Trophoblast cell (in vitro differentiated cells and primary cell): ENCODE measurements at regions not wholly inside any gene's neighbourhood (a gene's known extent, or its start where the extent isn't known, plus 50 kb on each side); places are given as distances from the start of the nearest gene placed in this dataset.
A peak's percentile ranks its signal among the peaks of the same experiment; 100 is the strongest.

Source experiments
- DNase-seq, 2 donors: peaks; one replicate each; pipeline ENCODE4 v3.0.0-alpha.2; 2016
- H2AFZ ChIP-seq: 2 replicates; pipeline ENCODE4 v1.6.1; 2013; ENCODE audit warnings: low read length, moderate library complexity, mild to moderate bottlenecking; ENCODE audit not compliant: insufficient read depth, poor library complexity
- H2AK5ac ChIP-seq: 2 replicates; pipeline ENCODE4 v1.6.1; 2013; ENCODE audit warnings: mild to moderate bottlenecking, low read length
- H2BK120ac ChIP-seq: 2 replicates; pipeline ENCODE4 v1.6.1; 2013; ENCODE audit warnings: low read length, mild to moderate bottlenecking, moderate library complexity; ENCODE audit not compliant: insufficient read depth, poor library complexity
- H2BK12ac ChIP-seq: 2 replicates; pipeline ENCODE4 v1.6.1; 2013; ENCODE audit warnings: mild to moderate bottlenecking, low read length, moderate library complexity
- H2BK5ac ChIP-seq: 2 replicates; pipeline ENCODE4 v1.6.1; 2013; ENCODE audit warnings: low read length, low read depth, moderate library complexity, mild to moderate bottlenecking; ENCODE audit not compliant: poor library complexity
- H3K14ac ChIP-seq: 2 replicates; pipeline ENCODE4 v1.6.1; 2013; ENCODE audit warnings: mild to moderate bottlenecking, low read length
- H3K18ac ChIP-seq: 2 replicates; pipeline ENCODE4 v1.6.1; 2013; ENCODE audit warnings: mild to moderate bottlenecking, low read length
- H3K23ac ChIP-seq: 2 replicates; pipeline ENCODE4 v1.6.1; 2013; ENCODE audit warnings: low read length
- H3K27ac ChIP-seq: 2 replicates; pipeline ENCODE4 v1.5.1; 2013; ENCODE audit warnings: low read depth, mild to moderate bottlenecking, inconsistent platforms, low read length, moderate library complexity
- H3K27me3 ChIP-seq: 2 replicates; pipeline ENCODE4 v1.6.1; 2013; ENCODE audit warnings: inconsistent platforms, mild to moderate bottlenecking, low read length, moderate library complexity; ENCODE audit not compliant: insufficient read depth
- H3K36me3 ChIP-seq, 2 experiments: 1 replicate in 1 of 2; 2 replicates in 1 of 2; pipeline ENCODE4 v1.6.1; 2013; ENCODE audit warnings: low read length in 2 of 2, mild to moderate bottlenecking in 2 of 2, moderate library complexity in 1 of 2; ENCODE audit not compliant: insufficient read depth in 2 of 2, control insufficient read depth in 1 of 2
- H3K4ac ChIP-seq: 2 replicates; pipeline ENCODE4 v1.6.1; 2013; ENCODE audit warnings: low read depth, mild to moderate bottlenecking, low read length, moderate library complexity
- H3K4me1 ChIP-seq, 2 experiments: 1 replicate in 1 of 2; 2 replicates in 1 of 2; pipeline ENCODE4 v1.6.1; 2013; ENCODE audit warnings: low read length in 2 of 2, mild to moderate bottlenecking in 2 of 2, moderate library complexity in 1 of 2; ENCODE audit not compliant: insufficient read depth in 2 of 2, control insufficient read depth in 1 of 2
- H3K4me2 ChIP-seq: 2 replicates; pipeline ENCODE4 v1.6.1; 2013; ENCODE audit warnings: inconsistent platforms, mild to moderate bottlenecking, low read length, moderate library complexity
- H3K4me3 ChIP-seq: 2 replicates; pipeline ENCODE4 v1.5.1; 2013; ENCODE audit warnings: mild to moderate bottlenecking, low read depth, low read length, inconsistent platforms
- H3K79me1 ChIP-seq: one replicate; pipeline ENCODE4 v1.6.1; 2013; ENCODE audit warnings: low read length
- H3K79me2 ChIP-seq: 2 replicates; pipeline ENCODE4 v1.6.1; 2013; ENCODE audit warnings: low read length, mild to moderate bottlenecking; ENCODE audit not compliant: control insufficient read depth, insufficient read depth, poor library complexity
- H3K9ac ChIP-seq: 2 replicates; pipeline ENCODE4 v1.6.1; 2013; ENCODE audit warnings: mild to moderate bottlenecking, low read length
- H3K9me3 ChIP-seq: 2 replicates; pipeline ENCODE4 v1.6.1; 2013; ENCODE audit warnings: low read depth, mild to moderate bottlenecking, control low read depth, inconsistent platforms, low read length; ENCODE audit not compliant: insufficient read depth
- H4K12ac ChIP-seq: 2 replicates; pipeline ENCODE4 v1.6.1; 2013; ENCODE audit warnings: low read depth, mild to moderate bottlenecking, low read length, moderate library complexity
- H4K8ac ChIP-seq: 2 replicates; pipeline ENCODE4 v1.6.1; 2013; ENCODE audit warnings: low read depth, mild to moderate bottlenecking, low read length, moderate library complexity
- H4K91ac ChIP-seq: one replicate; pipeline ENCODE4 v1.6.1; 2013; ENCODE audit warnings: low read depth, mild to moderate bottlenecking, low read length, moderate library complexity
- WGBS: extraction: QIAGEN DNeasy Blood & Tissue Kit; methylation state at CpG from one replicate; pipeline ENCODE4 v1.1.7; 2013; ENCODE audit warnings: missing lambda C conversion rate; ENCODE audit not compliant: insufficient read length, insufficient coverage; ENCODE audit errors: extremely low coverage; 5-methylcytosine and 5-hydroxymethylcytosine counted together

DNA sequence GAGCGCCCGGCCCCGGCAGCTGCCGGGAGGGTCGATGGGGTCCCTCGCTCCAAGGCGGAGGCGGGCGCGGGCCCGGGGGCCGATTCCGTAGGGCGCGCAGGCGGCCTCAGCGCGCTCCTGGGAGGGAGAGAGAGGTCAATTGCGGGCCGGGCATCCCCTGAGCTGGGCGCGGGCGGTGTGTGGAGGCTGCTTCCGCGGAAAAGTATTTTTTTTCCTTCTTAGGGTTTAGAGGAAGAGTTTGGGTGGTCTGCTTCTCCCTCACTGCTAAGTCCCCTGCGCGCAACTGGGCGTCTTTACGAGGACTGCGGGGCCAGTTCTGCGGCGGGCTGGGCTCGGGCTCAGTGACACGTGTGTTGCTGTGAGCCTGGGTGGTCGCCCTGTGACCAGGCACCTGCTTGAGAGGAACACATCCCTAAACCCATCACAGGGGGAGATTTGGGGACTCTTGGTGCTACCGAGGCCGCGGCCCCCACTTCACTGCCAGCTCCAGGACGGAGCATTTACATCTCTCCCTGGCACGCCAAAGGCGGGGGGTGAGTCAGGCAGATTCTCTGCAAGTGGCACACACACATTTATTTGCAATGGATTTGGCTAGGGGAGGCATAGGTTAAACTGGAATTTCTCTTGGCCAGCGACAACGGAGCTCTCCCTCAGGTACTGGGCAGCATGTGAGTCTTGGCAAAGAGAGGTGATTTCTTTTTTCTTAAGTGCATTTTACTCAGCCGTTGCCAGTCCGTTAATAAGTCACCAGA is 151.2 kb upstream of the SLC4A4 start:
- peaks cover 16% of the 10 kb centered on the region for H3K27me3 ChIP-seq
- peaks cover 4% of the 10 kb centered on the region for H3K79me2 ChIP-seq
- no peak overlapping the region for H3K27ac ChIP-seq
- H3K36me3 ChIP-seq, result no peaks in the 10 kb centered on the region
- peaks cover 0 to 5% of the 10 kb centered on the region in 2 experiments for H3K4me1 ChIP-seq
- no peak overlapping the region for H2AK5ac ChIP-seq
- H3K14ac ChIP-seq, result peak overlapping the region; percentile 7
- H4K91ac ChIP-seq, result peak overlapping the region; percentile 42
- H3K79me1 ChIP-seq, result peaks cover 4% of the 10 kb centered on the region
- H2BK12ac ChIP-seq, result peak overlapping the region; percentile 11
- no peak overlapping the region for H4K8ac ChIP-seq
- peak overlapping the region; percentile 99 for H3K4me2 ChIP-seq
- H2AFZ ChIP-seq, result peak overlapping the region; percentile 77
- H3K23ac ChIP-seq, result no peak overlapping the region
- peak overlapping the region; percentile 37 for H2BK120ac ChIP-seq
- no peak overlapping the region for H2BK5ac ChIP-seq
- H3K9me3 ChIP-seq, result peaks cover 2% of the 10 kb centered on the region
- peak overlapping the region; percentile 27 for H3K4ac ChIP-seq
- no peak overlapping the region for H3K9ac ChIP-seq
- peak in 1 of 2 donors; percentile 21 for DNase-seq
- WGBS, result no CpG with 5 or more reads among the region's 45 CpGs
- peak overlapping the region; percentile 89 for H3K4me3 ChIP-seq
- H3K18ac ChIP-seq, result no peak overlapping the region
- no peak overlapping the region for H4K12ac ChIP-seq

DNA sequence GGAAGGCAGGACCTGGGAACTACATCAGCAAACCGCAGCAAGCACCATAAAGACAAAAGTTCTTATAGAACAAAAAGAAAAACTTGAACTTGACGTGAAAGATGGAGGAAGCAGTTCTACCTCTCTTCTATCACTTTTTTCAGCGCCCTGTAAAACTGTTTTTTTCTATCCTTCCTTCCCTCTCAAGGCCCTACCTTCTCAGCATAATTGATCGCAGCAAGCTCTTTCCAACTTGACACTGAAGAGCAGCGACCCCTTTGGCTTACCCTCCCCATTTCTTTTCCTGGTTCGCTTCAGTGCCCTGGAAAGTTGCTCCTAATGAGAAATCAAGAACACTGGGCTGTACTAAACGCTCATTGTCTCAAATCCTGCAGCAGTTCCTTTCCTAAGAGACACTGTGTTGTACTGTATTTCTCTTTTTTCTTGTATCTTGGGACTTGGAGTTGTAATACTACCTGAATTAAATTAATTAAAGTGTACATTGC is 150.6 kb upstream of the SLC4A4 start:
- WGBS, result no CpG with 5 or more reads among the region's 7 CpGs
- H3K18ac ChIP-seq, result no peak overlapping the region
- no peak overlapping the region for H3K27ac ChIP-seq
- no peak overlapping the region for H2BK12ac ChIP-seq
- no peak overlapping the region for H4K91ac ChIP-seq
- H3K79me2 ChIP-seq, result peaks cover 4% of the 10 kb centered on the region
- no peak overlapping the region for H3K23ac ChIP-seq
- peaks cover 2% of the 10 kb centered on the region for H3K9me3 ChIP-seq
- H3K4me3 ChIP-seq, result no peak overlapping the region
- peak overlapping the region; percentile 99 for H3K4me2 ChIP-seq
- H3K36me3 ChIP-seq, result no peaks in the 10 kb centered on the region
- no peak overlapping the region for H2BK5ac ChIP-seq
- H4K12ac ChIP-seq, result no peak overlapping the region
- H3K14ac ChIP-seq, result no peak overlapping the region
- peaks cover 4% of the 10 kb centered on the region for H3K79me1 ChIP-seq
- H3K27me3 ChIP-seq, result peaks cover 16% of the 10 kb centered on the region
- DNase-seq, result no peak
- H2AK5ac ChIP-seq, result no peak overlapping the region
- no peak overlapping the region for H3K9ac ChIP-seq
- no peak overlapping the region for H4K8ac ChIP-seq
- H3K4ac ChIP-seq, result no peak overlapping the region
- no peak overlapping the region for H2AFZ ChIP-seq
- no peak overlapping the region for H2BK120ac ChIP-seq
- H3K4me1 ChIP-seq, result peaks cover 0 to 5% of the 10 kb centered on the region in 2 experiments

DNA sequence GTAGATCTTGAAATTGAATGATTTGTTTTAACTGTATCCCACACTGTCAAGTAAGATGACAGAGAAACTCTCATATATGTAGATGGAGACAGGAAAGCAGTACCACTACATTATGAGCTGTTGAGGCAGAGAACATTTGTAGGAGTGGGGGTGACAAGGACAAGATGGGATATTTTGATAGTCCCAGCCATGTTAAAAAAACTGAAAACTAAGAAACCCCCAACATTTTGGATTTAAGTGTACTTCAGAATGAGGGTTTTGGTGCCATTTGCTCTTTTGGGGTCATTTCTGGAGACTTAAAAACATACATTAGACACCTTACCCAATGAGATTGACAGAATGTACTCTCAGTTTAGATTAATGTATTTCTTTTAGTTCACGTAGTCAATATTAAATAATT is 149.9 kb upstream of the SLC4A4 start:
- H4K12ac ChIP-seq, result no peak overlapping the region
- H2BK12ac ChIP-seq, result no peak overlapping the region
- H3K4me2 ChIP-seq, result no peak overlapping the region
- no peak overlapping the region for H2AK5ac ChIP-seq
- H4K8ac ChIP-seq, result no peak overlapping the region
- peaks cover 16% of the 10 kb centered on the region for H3K27me3 ChIP-seq
- H4K91ac ChIP-seq, result no peak overlapping the region
- H3K9ac ChIP-seq, result no peak overlapping the region
- H3K36me3 ChIP-seq, result no peaks in the 10 kb centered on the region
- H3K9me3 ChIP-seq, result peaks cover 2% of the 10 kb centered on the region
- H3K14ac ChIP-seq, result no peak overlapping the region
- H3K4ac ChIP-seq, result no peak overlapping the region
- H3K4me1 ChIP-seq, result peaks cover 0 to 5% of the 10 kb centered on the region in 2 experiments
- H2BK5ac ChIP-seq, result no peak overlapping the region
- no peak overlapping the region for H3K23ac ChIP-seq
- H3K79me2 ChIP-seq, result peaks cover 4% of the 10 kb centered on the region
- DNase-seq, result no peak
- no peak overlapping the region for H3K27ac ChIP-seq
- no peak overlapping the region for H2BK120ac ChIP-seq
- H3K4me3 ChIP-seq, result no peak overlapping the region
- WGBS, result no CpG with 5 or more reads among the region's 1 CpG
- no peak overlapping the region for H2AFZ ChIP-seq
- H3K79me1 ChIP-seq, result peaks cover 4% of the 10 kb centered on the region
- no peak overlapping the region for H3K18ac ChIP-seq

DNA sequence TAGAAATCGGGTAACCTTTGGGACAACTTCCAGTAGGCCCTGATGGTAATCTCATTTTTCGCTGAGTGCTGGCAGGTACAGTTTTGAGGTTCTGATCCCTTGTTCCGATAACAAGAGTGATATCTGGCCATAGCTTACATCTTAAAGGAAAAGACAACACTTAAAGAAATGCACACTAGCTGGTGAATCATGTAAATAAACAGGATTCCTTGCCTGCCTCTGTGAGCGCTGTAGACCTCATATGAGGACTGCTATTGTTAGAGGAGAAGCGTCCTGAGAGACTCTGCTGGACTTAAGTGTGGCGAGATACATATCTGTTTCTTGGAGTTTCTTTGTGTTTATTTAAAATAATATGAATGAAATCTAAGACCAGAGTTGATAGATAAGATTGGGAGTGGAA is 149.3 kb upstream of the SLC4A4 start:
- Histone ChIP-seq H3K14ac (no peak overlapping the region), H2AK5ac (no peak overlapping the region), H4K12ac (no peak overlapping the region), H3K9me3 (peaks cover 2% of the 10 kb centered on the region), H2BK12ac (no peak overlapping the region), H2BK120ac (no peak overlapping the region), H4K91ac (no peak overlapping the region), H3K79me2 (peaks cover 4% of the 10 kb centered on the region), H3K18ac (no peak overlapping the region), H3K27ac (no peak overlapping the region), H3K4ac (no peak overlapping the region), H3K27me3 (peaks cover 16% of the 10 kb centered on the region), H2AFZ (no peak overlapping the region), H2BK5ac (no peak overlapping the region), H3K36me3 (no peaks in the 10 kb centered on the region), H3K9ac (no peak overlapping the region), H3K4me3 (no peak overlapping the region), H3K4me1 (peaks cover 0 to 5% of the 10 kb centered on the region in 2 experiments), H3K79me1 (peaks cover 4% of the 10 kb centered on the region), H3K23ac (no peak overlapping the region), H4K8ac (no peak overlapping the region), H3K4me2 (no peak overlapping the region)
- DNase-seq, result peak in 1 of 2 donors; percentile 59
- WGBS, result no CpG with 5 or more reads among the region's 6 CpGs
